MG63 (cell line): ENCODE measurements at regions not wholly inside any gene's neighbourhood (a gene's known extent, or its start where the extent isn't known, plus 50 kb on each side); places are given as distances from the start of the nearest gene placed in this dataset.
A peak's percentile ranks its signal among the peaks of the same experiment; 100 is the strongest.

Experiments used
- DNase-seq: peaks from one replicate; pipeline ENCODE4 v3.0.0-alpha.2; 2020
- H3K27me3 ChIP-seq: fragments of 250-450 bp; sonication (Bioruptor Pico); 2 replicates; pipeline ENCODE4 v1.5.1; 2020; ENCODE audit warnings: mild to moderate bottlenecking, moderate library complexity
- H3K36me3 ChIP-seq: fragments of 250-450 bp; sonication (Bioruptor Pico); 2 replicates; pipeline ENCODE4 v1.5.1; 2020; ENCODE audit warnings: mild to moderate bottlenecking, moderate library complexity
- H3K4me3 ChIP-seq: fragments of 250-450 bp; sonication (Bioruptor Pico); 2 replicates; pipeline ENCODE4 v1.5.1; 2020; ENCODE audit warnings: mild to moderate bottlenecking, moderate library complexity
- H3K9me3 ChIP-seq: fragments of 250-450 bp; sonication (Bioruptor Pico); 2 replicates; pipeline ENCODE4 v1.5.1; 2020; ENCODE audit warnings: mild to moderate bottlenecking, moderate library complexity

DNA sequence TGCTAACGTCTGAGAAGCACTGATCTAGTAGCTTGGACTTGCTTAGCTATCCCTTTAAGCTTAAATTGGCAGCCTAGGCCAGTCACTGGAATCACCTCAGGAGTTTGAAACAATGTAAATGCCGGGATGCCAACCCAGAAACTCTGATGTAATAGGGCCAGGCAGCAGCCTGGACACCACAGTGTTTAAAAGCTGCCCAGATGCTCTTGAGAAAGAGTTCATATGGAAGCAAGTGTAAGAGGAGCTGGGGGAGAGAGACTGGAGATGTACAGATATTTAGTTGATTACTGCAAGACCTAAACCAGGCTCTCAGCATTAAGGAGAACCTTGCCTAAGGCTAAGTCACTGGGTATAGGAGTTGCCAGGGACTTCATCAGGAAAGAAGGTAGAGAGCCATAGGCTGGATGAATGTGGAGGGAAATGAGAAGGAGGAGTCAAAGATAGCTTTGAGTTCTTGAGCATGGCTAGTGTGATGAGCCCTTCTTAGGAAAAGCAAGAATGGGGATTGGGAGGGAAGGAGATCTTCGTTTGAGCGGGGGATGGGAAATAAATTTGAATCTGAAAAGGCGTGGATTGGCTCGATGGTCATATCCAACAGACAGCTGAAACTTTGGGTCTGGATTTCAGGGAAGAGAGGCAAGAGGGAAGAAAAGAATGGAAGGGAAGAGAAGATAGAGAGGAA lies 392.9 kb upstream of the WWC1 start:
- 0 out of 2 replicates have a peak, but pooled peaks cover 3% of the 10 kb centered on the region for H3K27me3 ChIP-seq
- DNase-seq, result peak; percentile 43
- no peaks in the 10 kb centered on the region for H3K36me3 ChIP-seq
- no peaks in the 10 kb centered on the region for H3K9me3 ChIP-seq
- no peak overlapping the region for H3K4me3 ChIP-seq

DNA sequence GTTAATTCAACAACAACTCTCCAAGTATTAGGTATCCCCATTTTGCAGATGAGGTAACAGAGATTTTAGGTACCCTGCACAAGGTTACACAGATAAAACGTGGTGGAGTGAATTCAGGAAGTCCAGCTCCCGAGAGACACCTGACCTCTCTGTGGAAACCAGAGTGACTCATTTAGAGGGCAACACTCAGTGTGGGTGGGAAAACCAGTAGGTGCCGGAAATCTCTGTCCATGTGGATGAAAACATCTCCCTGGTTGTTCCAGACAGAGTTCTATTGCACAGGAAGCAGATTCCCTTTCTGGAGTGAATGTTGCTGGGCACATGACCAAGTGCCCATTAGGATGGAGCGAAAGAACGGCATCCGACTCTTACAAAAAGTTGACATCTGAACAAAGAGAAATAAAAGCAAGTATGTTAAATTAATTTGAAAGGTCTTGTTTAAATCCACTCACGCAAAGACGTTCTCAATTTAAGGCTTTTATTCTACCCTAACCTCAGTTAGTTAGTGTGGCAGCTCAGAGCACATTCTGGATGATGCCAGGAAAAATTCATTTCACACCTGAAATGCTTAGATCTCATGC lies 391.9 kb upstream of the WWC1 start:
- H3K27me3 ChIP-seq, result peaks cover 3% of the 10 kb centered on the region; the same call in 1 of the 2 replicates
- no peaks in the 10 kb centered on the region for H3K36me3 ChIP-seq
- no peak overlapping the region for H3K4me3 ChIP-seq
- H3K9me3 ChIP-seq, result no peaks in the 10 kb centered on the region
- no peak for DNase-seq

DNA sequence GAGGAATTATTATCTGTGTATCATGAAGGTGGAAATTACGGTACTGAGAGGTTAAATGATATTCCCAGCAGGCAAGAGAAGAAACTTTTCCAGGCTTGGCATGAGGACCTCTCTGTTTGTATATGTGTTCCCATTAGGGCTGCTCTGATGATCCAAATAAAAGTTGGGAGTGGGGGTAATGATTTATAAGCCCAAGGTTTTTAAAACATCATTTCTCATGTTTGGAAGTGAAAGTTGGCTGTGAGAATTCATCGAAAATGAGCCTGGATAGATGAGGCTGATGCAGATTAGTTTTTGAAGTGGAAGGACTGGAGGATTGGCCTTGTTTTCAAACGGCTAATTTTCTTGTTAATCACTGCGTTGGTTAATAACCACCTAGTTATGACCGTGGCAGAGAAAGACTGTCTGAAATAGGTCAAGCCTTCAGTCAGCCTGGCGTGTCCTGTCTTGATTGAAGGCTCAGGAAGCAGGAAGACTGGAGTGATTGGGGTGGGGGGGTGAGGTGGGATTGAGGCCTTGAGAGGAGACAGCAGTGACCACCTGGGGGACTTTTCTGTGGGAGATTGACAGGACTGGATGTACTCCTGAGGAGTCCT lies 391.0 kb upstream of the WWC1 start:
- Histone ChIP-seq H3K27me3 (peaks cover 3% of the 10 kb centered on the region; the same call in 1 of the 2 replicates), H3K9me3 (no peaks in the 10 kb centered on the region), H3K4me3 (no peak overlapping the region), H3K36me3 (no peaks in the 10 kb centered on the region)
- DNase-seq, result no peak

DNA sequence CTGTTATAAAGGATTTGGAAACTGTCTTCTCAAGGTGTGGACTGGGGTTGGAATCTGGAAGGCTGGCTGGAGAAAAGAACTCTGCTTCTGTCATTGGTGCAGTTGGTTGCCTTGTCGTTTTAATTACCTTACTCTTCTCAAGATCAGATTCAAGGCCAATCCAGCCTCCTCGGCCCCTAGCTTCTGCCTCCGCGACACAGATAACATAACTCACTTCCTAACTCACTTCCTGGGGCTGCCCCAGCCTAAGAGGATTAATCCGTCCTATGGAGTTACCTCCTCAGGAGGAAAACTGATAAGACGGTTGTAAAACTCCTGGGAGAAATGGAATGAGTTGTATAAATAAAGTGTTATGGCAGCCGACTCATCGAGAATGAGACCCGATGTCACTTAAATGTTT lies 389.1 kb upstream of the WWC1 start:
- Histone ChIP-seq H3K27me3 (peaks cover 7% of the 10 kb centered on the region; the same call in 1 of the 2 replicates), H3K9me3 (no peaks in the 10 kb centered on the region), H3K36me3 (no peaks in the 10 kb centered on the region), H3K4me3 (no peak overlapping the region)
- DNase-seq, result no peak

DNA sequence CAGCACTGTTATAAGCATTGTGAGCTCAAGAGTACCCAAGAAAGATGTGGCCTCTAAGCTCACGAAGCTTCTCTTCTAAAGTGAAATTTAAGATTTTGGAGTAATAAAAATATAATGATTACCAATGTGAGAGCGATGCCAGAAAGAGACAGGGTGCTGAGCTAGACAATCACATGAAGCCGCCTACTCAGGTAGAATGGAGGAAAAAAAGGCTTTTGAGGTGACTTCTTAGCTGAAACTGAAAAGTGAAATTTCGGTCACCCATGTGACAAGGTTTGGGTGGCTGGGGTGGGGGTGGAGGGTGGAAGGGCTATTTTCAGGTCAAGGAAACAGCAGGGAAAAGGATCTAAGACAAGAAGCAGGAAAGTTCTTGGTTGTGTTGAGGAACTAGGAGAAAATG lies 388.2 kb upstream of the WWC1 start:
- Histone ChIP-seq H3K27me3 (peaks cover 4% of the 10 kb centered on the region; the same call in 1 of the 2 replicates), H3K9me3 (no peaks in the 10 kb centered on the region), H3K4me3 (no peak overlapping the region), H3K36me3 (no peaks in the 10 kb centered on the region)
- no peak for DNase-seq

DNA sequence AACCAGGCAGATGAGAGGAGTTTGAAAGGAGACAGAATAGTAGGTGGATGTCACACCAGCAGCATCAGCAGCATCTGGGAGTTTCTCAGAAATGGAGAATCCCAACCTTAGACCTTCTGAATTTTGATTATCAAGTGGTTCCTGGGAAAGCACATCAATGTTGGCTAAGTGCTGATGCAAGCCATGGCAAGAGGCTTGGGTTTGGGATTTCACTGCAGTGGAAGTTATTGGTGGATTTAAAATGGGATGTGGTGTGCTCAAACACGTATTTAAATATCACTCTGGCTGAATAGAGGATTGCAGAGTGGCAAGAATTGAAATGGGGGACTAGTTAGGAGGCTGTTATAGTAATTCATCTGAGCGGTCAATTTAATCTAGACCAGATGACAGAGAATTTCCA lies 387.8 kb upstream of the WWC1 start:
- no peaks in the 10 kb centered on the region for H3K9me3 ChIP-seq
- no peak overlapping the region for H3K4me3 ChIP-seq
- DNase-seq, result no peak
- H3K27me3 ChIP-seq, result peaks cover 4% of the 10 kb centered on the region; the same call in 1 of the 2 replicates
- no peaks in the 10 kb centered on the region for H3K36me3 ChIP-seq

DNA sequence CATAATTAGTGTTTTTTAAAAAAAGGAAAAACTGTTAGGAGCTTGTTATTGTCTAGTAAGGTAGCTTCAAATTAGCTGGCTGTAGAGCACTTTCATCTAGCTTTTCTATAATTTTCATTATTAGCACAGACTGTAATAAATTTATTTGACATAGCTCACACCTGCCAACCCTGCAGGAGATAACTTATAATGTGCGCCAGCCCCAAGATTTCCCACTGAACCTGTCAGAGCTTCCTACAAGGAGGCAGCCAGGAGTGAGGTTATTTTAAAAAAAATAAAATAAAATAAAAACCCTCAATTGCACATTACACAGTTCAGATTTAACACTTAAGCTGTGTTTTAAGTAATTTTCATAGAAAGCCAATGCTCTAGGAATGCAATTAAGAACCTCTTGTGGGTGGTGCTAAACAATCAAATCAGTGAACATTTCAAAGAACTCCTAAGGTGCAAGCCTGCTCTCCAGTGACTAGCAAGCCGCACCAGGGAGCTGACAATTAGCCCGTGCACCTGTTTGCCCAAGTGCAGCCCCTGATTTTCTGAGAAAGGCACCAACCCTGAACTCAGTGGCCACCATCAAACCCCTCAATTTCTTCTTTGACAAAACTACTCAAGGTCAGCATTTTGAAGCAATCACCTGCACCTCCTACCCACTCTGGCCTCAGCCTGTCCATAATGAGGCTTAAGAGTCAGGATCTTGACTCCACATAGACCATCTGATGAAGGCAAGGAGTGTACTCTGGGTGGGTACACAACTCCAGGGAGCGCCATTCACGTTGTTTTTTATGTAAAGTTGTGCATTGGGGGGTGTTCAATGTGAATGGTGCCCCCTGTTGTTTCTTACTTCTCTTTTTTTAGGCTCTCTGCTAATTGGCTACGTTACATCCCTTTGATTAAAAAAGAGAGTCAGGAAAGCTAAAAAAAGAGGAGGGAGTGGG lies 385.3 kb upstream of the WWC1 start:
- Histone ChIP-seq H3K36me3 (no peaks in the 10 kb centered on the region), H3K27me3 (peaks cover 4% of the 10 kb centered on the region; the same call in 1 of the 2 replicates), H3K9me3 (no peaks in the 10 kb centered on the region), H3K4me3 (no peak overlapping the region)
- no peak for DNase-seq

DNA sequence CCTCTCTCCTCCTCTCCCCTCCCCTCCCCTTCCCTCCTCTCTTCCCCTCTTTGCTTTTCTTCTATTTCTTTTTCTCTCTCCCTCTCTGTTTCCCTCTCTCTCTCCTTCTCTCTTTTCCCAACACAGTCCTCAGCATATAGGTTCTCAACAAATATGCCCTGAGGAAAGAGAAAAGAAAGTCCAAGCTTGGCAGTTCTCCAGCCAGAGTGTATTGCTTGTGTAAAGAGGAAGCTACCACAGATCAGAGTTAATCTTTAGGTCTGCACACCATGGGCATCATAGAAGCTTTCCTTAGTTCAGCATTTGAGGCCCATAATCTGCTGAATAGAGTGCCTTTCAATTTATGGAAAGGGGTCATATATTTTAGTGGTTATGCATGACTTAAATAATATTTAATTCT lies 382.8 kb upstream of the WWC1 start:
- DNase-seq, result no peak
- Histone ChIP-seq H3K4me3 (no peak overlapping the region), H3K36me3 (no peaks in the 10 kb centered on the region), H3K27me3 (peaks cover 4% of the 10 kb centered on the region; the same call in 1 of the 2 replicates), H3K9me3 (no peaks in the 10 kb centered on the region)

DNA sequence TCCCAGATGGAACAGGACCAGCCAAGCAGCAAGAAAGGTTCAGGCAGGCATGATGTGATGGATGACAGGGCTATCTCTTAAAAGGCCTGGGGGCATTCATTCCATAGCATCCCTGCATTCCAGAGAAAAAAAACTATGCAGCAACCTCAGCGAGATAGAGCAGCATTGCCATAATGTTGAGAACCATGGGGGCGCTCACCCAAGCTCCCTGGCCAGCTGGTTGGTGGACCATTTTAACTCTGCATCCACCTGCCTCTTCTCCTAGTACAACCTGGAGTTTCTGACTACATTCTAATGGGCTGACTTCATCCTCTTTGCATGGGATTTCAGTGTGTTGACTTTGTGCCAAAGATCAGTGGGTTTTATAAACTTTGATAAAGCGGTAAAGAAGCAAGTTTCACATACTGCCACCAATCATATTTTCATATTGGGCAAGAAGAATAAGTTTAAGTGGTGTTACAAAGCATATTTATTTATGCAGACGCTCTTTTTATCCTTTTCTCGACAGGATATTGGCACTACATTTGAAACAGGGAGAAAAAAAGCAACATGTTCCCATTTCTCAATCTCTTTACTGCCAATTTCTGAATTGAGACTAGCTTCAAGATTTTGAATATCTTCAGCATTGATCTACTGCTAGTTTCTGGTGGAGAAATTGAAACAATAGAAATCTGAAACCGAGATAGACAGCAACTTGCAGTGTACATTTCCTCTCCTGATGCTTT lies 378.3 kb upstream of the WWC1 start:
- Histone ChIP-seq H3K9me3 (no peaks in the 10 kb centered on the region), H3K27me3 (no peaks in the 10 kb centered on the region), H3K4me3 (no peak overlapping the region), H3K36me3 (no peaks in the 10 kb centered on the region)
- no peak for DNase-seq

DNA sequence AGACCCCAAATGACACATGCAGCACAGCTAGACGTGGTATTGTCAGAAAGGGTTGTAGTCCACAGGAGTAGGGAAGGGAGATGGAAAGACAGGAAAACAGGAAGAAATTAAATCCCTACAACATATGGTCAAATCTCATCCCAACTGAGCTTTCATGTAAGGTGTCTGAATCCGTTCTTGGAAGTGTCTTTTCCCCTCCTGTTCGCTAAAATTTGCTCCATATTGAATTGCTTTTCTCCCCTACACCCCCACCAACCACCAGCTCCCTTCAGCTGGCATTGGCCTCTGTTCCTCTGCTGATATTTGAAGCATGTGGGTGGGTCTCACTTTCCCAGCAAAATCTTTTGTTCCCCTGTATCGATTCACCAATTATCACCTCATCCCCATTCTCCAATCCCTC lies 376.2 kb upstream of the WWC1 start:
- Histone ChIP-seq H3K27me3 (no peaks in the 10 kb centered on the region), H3K36me3 (no peaks in the 10 kb centered on the region), H3K4me3 (no peak overlapping the region), H3K9me3 (no peaks in the 10 kb centered on the region)
- DNase-seq, result no peak

DNA sequence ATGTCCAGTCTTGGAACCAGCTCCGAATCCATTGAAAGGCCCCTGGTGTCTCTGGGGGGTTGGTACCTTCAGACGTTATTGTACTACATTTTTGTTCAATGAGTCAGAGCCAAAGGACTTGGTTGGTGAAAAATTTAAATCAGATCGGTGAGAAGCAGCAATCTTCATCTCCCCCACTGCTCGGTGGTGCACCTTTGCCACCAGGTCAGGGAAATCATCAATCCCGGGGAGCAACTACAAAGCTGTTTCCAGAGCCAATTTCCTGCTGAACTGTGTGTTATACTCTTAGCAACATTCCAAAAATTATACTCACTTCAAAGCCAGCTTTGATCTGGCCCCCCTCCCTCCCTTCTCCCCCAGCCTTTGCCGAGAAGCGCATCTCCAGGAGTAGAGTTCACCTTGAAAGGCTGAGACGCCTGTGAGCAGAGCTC lies 375.2 kb upstream of the WWC1 start:
- DNase-seq, result no peak
- Histone ChIP-seq H3K27me3 (no peaks in the 10 kb centered on the region), H3K36me3 (no peaks in the 10 kb centered on the region), H3K9me3 (no peaks in the 10 kb centered on the region), H3K4me3 (no peak overlapping the region)

DNA sequence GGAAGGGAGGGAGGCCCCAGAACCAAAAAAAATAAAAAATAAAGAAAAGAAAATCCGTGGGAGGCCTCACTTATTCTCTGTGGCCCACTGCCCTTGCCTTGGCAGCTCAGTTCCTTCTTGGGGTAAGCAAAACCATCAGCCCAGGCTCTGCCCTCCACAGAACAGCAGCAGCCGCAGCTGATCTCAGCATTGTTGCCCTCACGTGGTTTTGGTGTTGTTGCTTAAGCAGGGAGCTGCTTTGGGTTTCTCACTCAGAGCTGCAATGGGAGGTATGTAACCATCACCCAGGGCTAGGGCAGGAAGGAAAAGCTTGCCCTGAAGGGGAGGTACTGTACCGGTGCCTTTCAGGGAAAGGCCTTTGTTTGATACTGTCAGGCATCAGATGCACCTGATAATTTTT lies 374.7 kb upstream of the WWC1 start:
- Histone ChIP-seq H3K27me3 (no peaks in the 10 kb centered on the region), H3K4me3 (no peak overlapping the region), H3K36me3 (no peaks in the 10 kb centered on the region), H3K9me3 (no peaks in the 10 kb centered on the region)
- DNase-seq, result no peak

DNA sequence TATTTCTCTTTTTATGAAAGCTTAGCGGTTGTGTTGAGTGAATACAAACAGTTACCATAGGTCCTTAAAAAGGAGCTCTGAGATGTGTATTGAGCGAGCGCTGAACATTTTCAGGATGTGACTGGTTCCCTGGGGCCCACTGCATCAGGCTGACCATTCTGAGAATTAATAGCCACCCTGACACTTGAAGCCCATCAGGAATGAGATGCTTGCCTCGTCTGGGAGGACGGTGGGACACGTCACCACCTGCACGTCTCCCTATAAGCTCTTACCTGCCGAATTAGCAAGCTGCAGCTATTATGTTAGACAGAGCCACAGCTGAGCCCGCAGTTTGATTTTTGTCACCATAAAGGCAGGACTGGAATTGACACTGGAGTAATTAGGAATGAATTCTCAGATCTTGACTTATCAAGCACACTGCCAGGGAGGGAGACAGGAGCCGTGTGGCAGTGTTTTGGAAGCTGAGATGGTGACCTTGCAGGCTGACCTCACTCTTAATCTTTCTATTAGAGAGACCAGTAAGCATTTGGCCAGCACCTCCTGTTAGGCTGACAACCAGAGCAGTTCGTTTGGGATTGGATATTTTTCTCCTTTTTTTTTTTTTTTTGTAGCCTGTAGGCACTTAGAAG lies 373.1 kb upstream of the WWC1 start:
- Histone ChIP-seq H3K27me3 (no peaks in the 10 kb centered on the region), H3K4me3 (no peak overlapping the region), H3K36me3 (no peaks in the 10 kb centered on the region), H3K9me3 (no peaks in the 10 kb centered on the region)
- no peak for DNase-seq

DNA sequence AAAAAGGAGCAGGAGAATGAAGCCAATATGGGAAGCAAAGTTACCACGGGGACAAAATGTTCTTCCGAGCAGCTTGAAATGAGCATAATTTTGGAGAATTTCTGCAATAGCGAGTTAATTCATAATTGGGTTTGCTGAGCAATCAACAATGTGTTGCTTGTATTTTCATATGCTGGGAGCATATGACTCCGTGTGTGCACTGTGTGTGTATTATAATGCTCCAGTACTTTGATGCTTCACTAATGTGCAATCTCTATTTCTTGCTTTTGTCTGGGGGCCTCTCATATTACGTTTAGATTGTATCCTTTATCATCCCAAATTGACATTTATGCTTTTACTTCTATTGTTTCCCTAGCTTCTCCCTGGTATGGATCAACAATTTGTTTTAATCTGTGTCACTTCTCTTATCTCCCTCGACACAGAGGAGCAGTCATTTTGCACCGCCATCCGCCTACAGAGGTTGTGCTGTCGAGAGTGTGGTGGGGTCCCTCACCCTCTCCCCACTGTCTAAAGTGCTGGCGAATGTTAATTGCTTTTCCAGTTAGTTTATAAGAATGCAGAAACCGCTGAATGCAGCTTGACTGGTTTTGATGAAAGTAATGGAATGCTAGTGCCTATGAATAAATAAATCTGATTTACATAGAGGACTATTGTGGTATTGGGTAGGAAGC lies 372.5 kb upstream of the WWC1 start:
- DNase-seq, result no peak
- no peaks in the 10 kb centered on the region for H3K36me3 ChIP-seq
- H3K9me3 ChIP-seq, result no peaks in the 10 kb centered on the region
- no peaks in the 10 kb centered on the region for H3K27me3 ChIP-seq
- H3K4me3 ChIP-seq, result no peak overlapping the region

DNA sequence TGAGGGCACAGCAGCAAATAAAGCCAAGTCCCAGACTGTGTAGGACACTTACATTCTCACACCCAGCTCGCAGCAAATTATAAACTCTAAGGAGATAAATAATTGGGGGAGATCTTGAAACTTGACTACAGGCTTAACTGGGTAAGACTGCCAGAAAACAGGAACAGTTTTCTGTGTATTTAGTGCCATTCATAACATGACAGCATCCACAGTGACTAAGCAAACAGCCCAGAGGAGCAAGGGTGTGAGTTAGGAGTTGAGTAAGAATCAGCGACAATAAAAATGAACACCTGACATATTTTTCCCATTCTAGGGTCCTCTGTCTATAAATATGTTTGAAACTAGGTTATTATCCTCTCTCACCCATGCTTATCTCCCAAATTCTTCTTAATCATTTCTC lies 370.9 kb upstream of the WWC1 start:
- Histone ChIP-seq H3K27me3 (no peaks in the 10 kb centered on the region), H3K36me3 (no peaks in the 10 kb centered on the region), H3K4me3 (no peak overlapping the region), H3K9me3 (no peaks in the 10 kb centered on the region)
- DNase-seq, result no peak

DNA sequence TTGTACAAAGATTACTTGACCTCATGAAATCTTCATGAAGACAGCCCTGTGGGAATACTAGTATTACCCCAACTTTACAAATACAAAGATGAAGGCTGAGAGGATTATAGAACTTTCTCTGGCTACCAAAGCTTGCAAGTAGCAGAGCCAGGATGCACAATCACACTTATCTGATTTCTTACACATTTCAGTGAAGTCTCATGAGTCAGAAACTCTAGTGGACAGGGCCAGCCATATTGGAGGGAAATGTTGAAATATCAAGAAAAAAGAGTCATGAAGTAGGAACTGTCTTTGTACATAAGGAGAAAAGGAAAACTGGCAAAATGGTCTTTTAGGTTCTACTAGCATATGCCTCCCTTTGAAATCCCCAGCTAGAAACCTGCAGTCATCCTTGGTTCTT lies 369.6 kb upstream of the WWC1 start:
- H3K4me3 ChIP-seq, result no peak overlapping the region
- no peak for DNase-seq
- no peaks in the 10 kb centered on the region for H3K36me3 ChIP-seq
- no peaks in the 10 kb centered on the region for H3K27me3 ChIP-seq
- no peaks in the 10 kb centered on the region for H3K9me3 ChIP-seq
